HG02571 (cell line): ENCODE measurements at regions not wholly inside any gene's neighbourhood (a gene's known extent, or its start where the extent isn't known, plus 50 kb on each side); places are given as distances from the start of the nearest gene placed in this dataset.

Source experiments
- ATAC-seq: cut with Tn5 transposase; IDR thresholded peaks from one replicate; pipeline ENCODE4 v1.9.1; 2021; ENCODE audit warnings: mild to moderate bottlenecking, moderate library complexity; ENCODE audit not compliant: unreplicated experiment

GRCh38 chr2:66036948-66037347, 398.0 kb upstream of the MEIS1 start:
- no peak for ATAC-seq

DNA sequence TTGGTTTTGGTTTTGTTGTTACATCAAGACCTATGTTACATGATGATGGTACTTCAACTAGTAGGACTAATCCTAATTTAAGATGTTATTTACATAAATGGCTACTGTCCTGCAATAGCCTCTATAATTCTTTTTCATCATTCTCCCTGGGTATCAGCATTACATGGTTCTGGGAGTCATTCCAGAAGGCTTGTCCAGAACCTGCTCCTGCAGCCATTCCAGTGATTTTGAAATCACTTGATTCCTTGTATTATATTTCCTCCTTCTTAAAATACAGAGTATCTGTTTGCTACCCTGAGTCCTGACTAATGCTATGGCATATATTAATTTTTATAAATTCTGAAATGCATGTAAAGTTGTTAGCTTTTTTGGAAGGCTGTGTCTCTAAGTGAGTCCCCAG, 400.5 kb upstream of the MEIS1 start:
- ATAC-seq = no peak

GRCh38 chr2:66032226-66032775, 402.6 kb upstream of the MEIS1 start:
- ATAC-seq = no peak

- ATAC-seq = no peak
Observed at GRCh38 chr2:66031236-66031635, 403.7 kb upstream of the MEIS1 start.

GRCh38 chr2:66030553-66030952, 404.4 kb upstream of the MEIS1 start:
- no peak for ATAC-seq

GRCh38 chr2:66024391-66024790, 410.5 kb upstream of the MEIS1 start:
- no peak for ATAC-seq

DNA sequence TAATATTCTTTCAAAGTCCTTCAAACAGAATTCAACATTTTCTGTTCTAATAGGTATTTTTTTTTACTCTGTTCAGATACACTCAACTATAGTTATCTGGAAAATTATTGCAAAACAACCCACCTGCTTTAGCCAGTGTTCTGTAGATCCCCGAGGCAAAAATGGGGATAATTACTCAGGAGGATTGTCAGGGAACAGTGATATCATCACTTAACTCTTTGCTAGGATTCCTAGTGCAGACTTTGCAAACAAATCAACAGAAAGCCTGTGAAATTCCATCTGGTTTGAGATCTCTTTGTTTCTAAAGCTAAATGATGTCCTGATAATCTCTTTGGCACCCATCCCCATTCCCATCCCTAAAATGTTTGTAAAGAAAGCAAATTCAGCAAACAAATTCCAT, 413.6 kb upstream of the MEIS1 start:
- ATAC-seq = no peak

- ATAC-seq = no peak
Observed at GRCh38 chr2:66017763-66018162, 417.2 kb upstream of the MEIS1 start.

DNA sequence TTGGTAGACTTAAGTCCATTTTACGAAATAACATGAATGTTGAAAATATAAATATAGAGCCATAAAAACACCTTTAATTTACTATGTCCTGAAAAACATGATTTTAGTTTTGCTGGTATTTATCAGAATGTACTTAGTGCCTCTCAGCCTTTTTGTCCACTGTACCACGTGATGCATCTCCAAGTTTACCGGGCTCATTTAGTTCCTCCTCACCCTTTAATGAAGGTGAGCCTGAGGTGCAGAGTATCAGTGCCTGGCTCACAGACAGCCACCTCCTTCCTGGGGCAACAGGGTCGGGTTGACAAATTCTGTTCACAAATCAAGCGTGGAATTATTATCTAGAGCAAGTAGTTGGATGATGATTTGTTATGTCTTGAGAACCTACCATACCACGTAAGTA, 420.5 kb upstream of the MEIS1 start:
- no peak for ATAC-seq

DNA sequence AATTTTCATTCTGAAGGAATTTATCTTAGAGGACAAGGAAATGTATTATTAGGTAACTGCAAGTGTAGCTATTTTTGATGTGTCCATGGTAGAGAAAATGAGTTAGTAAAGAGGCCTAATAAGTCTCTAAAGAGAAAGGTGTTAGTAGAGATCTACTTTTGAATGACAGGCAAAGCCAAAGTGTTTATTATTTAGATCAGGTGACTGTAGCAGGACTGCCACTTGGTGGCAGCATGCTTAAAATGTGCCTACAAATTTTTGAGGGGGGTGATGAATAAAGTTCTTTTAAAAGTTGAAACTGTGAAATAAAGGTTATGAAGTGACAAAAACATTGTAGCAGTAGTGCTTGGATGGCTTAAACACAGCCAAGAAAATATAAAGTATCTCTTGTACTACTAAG, 421.5 kb upstream of the MEIS1 start:
- ATAC-seq = no peak

DNA sequence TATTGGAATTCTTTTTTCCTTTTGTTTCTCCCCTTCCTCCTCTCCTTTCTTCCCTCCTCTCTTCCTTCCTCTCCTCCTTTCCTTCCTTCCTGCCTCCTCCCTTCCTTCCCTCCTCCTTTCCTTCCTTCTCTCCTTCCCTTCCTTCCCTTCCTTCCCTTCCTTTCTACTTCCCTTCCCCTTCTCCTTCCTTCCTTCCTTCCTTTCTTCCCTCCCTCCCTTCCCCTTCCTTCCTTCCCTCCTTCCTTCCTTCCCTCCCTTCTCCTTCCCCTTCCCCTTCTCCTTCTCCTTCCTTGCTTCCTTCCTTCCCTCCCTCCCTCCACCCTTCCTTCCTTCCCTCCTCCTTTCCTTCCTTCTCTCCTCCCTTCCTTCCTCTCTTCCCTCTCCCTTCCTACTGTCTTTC, 431.0 kb upstream of the MEIS1 start:
- no peak for ATAC-seq

GRCh38 chr2:66001538-66001937, 433.4 kb upstream of the MEIS1 start:
- ATAC-seq = no peak

- ATAC-seq = no peak
Observed at GRCh38 chr2:66000901-66001300, 434.0 kb upstream of the MEIS1 start.

- ATAC-seq = no peak
Observed at GRCh38 chr2:65999796-66000195, 435.1 kb upstream of the MEIS1 start.

DNA sequence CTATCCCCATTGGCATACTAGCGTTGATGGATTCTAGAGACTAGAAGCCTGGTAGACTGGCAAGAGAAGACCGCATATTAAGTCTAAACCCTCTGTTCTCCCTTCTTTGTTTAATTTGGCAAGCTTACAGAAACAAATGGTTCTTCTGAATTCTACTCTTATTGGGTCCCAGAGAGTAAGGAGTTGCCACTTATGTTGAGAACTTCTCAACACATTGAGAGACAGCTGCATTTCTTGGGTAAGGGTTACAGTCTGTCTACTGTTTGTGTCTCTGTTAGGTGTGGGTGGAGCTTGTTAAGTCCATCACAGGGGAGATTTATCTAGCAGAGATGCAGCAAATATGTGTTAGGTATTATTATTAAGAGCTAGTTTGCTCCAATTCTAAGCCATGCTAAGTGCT, 435.8 kb upstream of the MEIS1 start:
- no peak for ATAC-seq

DNA sequence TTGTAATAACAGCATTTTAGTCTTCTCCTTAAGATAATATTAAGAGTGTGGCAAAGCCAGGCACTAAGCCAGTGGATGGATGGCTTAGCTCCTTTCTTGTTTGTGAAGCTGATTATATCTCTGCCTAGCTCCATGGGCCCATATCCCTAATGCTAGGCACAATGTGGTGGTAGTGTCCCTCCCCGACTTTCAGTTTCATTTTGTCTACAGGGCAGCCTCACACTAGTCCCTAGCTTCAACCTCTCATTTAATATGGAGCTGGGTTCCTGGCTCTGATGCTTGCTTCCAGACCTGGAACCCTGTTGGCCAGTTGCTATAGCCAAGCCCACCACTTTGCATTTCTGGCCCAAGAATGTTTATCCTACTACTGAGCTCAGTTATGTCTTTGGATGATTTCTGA, 437.0 kb upstream of the MEIS1 start:
- ATAC-seq = no peak

- no peak for ATAC-seq
Observed at GRCh38 chr2:65992198-65992554, 442.7 kb upstream of the MEIS1 start.

DNA sequence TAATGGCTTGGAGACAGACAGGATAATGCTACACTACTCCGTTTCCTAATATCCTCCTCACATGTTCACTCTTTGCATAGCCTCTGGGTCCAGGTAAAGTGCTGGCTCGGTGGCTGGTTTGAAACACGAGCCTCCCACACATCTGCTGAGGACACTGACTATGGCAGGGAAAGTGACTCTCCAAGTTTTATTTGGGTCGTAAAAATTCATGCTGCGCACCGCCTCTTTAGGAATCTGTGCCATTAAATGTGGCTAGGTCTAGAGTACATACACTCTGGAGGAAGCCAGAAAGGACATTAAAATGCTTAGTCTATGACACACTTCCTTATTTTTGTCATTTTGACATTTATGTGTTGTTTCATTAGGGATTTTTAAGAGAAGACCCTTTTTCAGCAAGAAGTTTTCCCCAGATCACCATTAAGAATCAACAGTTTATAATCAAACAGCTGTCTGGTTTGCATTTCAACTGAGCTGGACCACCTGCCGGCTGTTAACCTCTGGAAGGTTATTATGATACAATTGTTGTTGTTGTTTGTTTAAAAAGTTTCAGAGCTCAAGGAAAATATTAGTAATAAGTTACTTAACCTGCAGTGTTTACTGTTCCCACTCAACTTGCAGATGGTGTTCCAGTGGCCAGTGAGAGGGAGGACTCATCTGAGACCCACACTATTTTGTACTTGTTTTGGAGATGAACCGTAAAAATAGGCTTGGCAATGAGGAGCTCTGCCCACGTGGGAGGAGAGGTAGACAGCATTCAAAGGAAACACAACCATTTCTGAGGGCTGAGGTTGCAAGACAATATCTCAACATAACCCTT, 443.3 kb upstream of the MEIS1 start:
- no peak for ATAC-seq

DNA sequence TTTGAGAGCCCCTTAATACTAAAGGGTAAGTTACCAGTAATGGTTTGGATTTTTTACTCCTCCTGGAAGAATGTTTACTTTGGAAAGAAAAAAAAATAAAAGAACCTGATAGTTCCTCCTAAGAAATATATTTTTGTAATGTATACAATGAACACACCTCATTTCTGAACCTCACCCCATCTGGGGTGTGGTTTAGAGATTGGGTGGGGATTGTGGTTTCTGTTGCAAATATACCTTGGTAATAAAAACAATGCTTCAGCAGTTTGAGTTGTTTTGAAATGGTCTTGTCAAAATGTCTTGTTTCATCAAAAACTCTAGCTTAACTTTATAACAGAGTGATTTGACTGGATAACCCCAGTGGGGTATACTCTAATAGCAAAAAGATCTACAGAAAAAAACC, 448.9 kb upstream of the MEIS1 start:
- ATAC-seq = no peak

DNA sequence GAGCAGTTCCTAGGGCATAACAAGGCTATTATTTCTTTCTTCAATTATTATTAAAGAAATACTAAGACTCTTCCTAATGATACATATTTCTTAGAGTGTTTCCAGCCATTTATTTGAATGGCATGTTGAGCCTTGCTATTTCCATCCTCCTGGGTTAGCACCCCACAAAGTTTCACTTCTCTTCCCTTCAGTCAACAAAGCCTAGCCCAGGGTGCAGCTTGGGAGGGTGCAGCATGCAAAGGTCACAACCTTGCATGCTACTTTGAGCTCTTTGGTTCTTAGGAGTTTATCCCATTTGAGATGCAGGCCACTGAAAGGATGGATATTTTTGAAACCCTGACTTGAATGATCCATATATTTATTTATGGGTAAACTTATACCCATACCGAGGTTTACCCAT, 454.4 kb upstream of the MEIS1 start:
- no peak for ATAC-seq

DNA sequence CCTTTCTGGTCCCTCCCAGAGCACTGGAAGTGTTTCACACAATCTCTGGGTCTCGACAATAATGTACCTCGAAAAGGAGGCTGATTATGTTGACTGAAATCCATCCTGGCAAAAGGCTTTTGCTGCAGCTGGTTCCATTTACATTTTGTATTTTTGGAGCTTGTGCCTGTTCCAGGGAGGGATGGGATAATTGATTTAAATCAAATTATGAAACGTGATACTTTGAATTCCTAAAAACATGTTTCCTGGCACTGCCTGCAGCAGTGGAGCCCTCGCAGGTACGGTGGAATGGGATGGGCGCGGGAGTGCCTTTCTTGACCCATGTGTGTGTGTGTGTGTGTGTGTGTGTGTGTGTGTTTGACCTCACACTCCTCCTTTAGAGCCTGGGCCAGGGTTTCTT, 455.5 kb upstream of the MEIS1 start:
- ATAC-seq = no peak

GRCh38 chr2:65974067-65974723, 460.7 kb upstream of the MEIS1 start:
- no peak for ATAC-seq
